GM12878 (cell line): ENCODE measurements at regions not wholly inside any gene's neighbourhood (a gene's known extent, or its start where the extent isn't known, plus 50 kb on each side); places are given as distances from the start of the nearest gene placed in this dataset.

Source experiments
- ATAC-seq: fragments of 200-7000 bp; cut with Tn5 transposase; 3 replicates; pipeline ENCODE4 v1.9.1; 2020; ENCODE audit warnings: mild to moderate bottlenecking, moderate library complexity
- BruUV-seq: library from RNA; stranded (reverse); fragments of 400-500 nt; replicated peaks from 2 replicates; lab custom pipeline; 2021; lab: Mats Ljungman, UMichigan
- CTCF ChIA-PET: fragments of 300-600 bp; sonication (Branson Sonifier 250); formaldehyde crosslinking; extraction: SDS; loops from one replicate; lab custom pipeline; 2021; ENCODE audit warnings: inconsistent platforms; lab: Yijun Ruan, JAX
- POLR2A ChIA-PET: fragments of 350-600 bp; formaldehyde crosslinking; extraction: SDS; loops from one replicate; lab custom pipeline; 2021; ENCODE audit warnings: inconsistent platforms; lab: Charles Lee
- RAD21 ChIA-PET: fragments of 300-600 bp; sonication (Branson Sonifier 250); formaldehyde crosslinking; loops from one replicate; lab custom pipeline; 2023; ENCODE audit warnings: antibody characterized with exemption; ENCODE audit not compliant: unreplicated experiment; lab: Charles Lee
- SMC1A ChIA-PET: fragments of 300-600 bp; sonication (Branson Sonifier 250); formaldehyde crosslinking; loops from one replicate; lab custom pipeline; 2023; ENCODE audit not compliant: unreplicated experiment, uncharacterized antibody; lab: Charles Lee
- DNase-seq: peaks from one replicate; pipeline ENCODE4 v3.0.0-alpha.2; 2011; ENCODE audit warnings: low read depth, low spot score
- FAIRE-seq: peaks from 3 replicates; lab custom pipeline; 2011; peaks lifted over from hg19 to GRCh38; lab: Jason Lieb, UNC
- H2AFZ ChIP-seq: 2 replicates; pipeline ENCODE4 v1.6.0; 2011; ENCODE audit warnings: low read depth, low read length, control low read depth; ENCODE audit not compliant: control insufficient read depth
- H3K27ac ChIP-seq: 2 replicates; pipeline ENCODE4 v1.5.1; 2011; ENCODE audit warnings: control low read depth; ENCODE audit not compliant: control insufficient read depth, insufficient read depth
- H3K27me3 ChIP-seq, 2 experiments: replicated peaks in 1 of 2; 2 replicates each; pipeline versions ENCODE4 v1.6.0 to v1.6.1; 2011; ENCODE audit warnings: low read length in 1 of 2; ENCODE audit not compliant: control insufficient read depth in 2 of 2, insufficient read depth in 2 of 2
- H3K36me3 ChIP-seq, 2 experiments: 2 replicates each; pipeline ENCODE4 v1.5.1; 2011; ENCODE audit warnings: low read length in 1 of 2; ENCODE audit not compliant: control insufficient read depth in 2 of 2, insufficient read depth in 2 of 2
- H3K4me1 ChIP-seq: 2 replicates; pipeline ENCODE4 v1.6.1; 2011; ENCODE audit warnings: mild to moderate bottlenecking, low read length, moderate library complexity, mixed read lengths; ENCODE audit not compliant: control insufficient read depth, insufficient read depth
- H3K4me2 ChIP-seq: 2 replicates; pipeline ENCODE4 v1.6.0; 2011; ENCODE audit warnings: control low read depth; ENCODE audit not compliant: control insufficient read depth, insufficient read depth
- H3K4me3 ChIP-seq: fragments of 200-600 bp; sonication (generic); 2 replicates; pipeline ENCODE4 v1.5.1; 2016
- H3K79me2 ChIP-seq: 2 replicates; pipeline ENCODE4 v1.6.0; 2011; ENCODE audit warnings: low read length; ENCODE audit not compliant: control insufficient read depth, insufficient read depth
- H3K9ac ChIP-seq: 2 replicates; pipeline ENCODE4 v1.8.0; 2011; ENCODE audit warnings: low read length, control low read depth, mixed read lengths; ENCODE audit not compliant: control insufficient read depth, insufficient read depth
- H3K9me3 ChIP-seq: replicated peaks from 3 replicates; pipeline ENCODE4 v1.5.1; 2011; ENCODE audit warnings: mild to moderate bottlenecking, low read length; ENCODE audit not compliant: control insufficient read depth, insufficient read depth
- H4K20me1 ChIP-seq: 2 replicates; pipeline ENCODE4 v1.6.0; 2011; ENCODE audit not compliant: control insufficient read depth, insufficient read depth
- EZH2 ChIP-seq: IDR thresholded peaks from 2 replicates; pipeline ENCODE4 v1.6.1; 2012; ENCODE audit warnings: low read depth, mild to moderate bottlenecking, control low read depth, inconsistent platforms, low read length, borderline replicate concordance; ENCODE audit not compliant: control insufficient read depth
- GATAD2B ChIP-seq: fragments of 450-650 bp; conservative IDR thresholded peaks from 2 replicates; pipeline ENCODE4 v1.6.1; 2017; ENCODE audit warnings: low read depth, mild to moderate bottlenecking, moderate library complexity
- LARP7 ChIP-seq: fragments of 450-650 bp; IDR thresholded peaks from 2 replicates; pipeline ENCODE4 v1.6.1; 2017; ENCODE audit warnings: mild to moderate bottlenecking
- MTA3 ChIP-seq: IDR thresholded peaks from 2 replicates; pipeline ENCODE4 v1.6.1; 2012; ENCODE audit warnings: low read length, inconsistent platforms, borderline replicate concordance
- MYB ChIP-seq: fragments of 150-350 bp; IDR thresholded peaks from 2 replicates; pipeline ENCODE4 v1.6.1; 2014; ENCODE audit warnings: mild to moderate bottlenecking, low read depth, low read length, borderline replicate concordance
- NFIC ChIP-seq: IDR thresholded peaks from 2 replicates; pipeline ENCODE4 v1.6.1; 2012; ENCODE audit warnings: low read depth, mild to moderate bottlenecking, inconsistent platforms, low read length, moderate library complexity
- RFX5 ChIP-seq: IDR thresholded peaks from 2 replicates; pipeline ENCODE4 v1.6.1; 2011; ENCODE audit warnings: low read depth, low read length, improper control_type of control experiment
- SP1 ChIP-seq: IDR thresholded peaks from one replicate; pipeline ENCODE4 v1.6.1; 2011; ENCODE audit warnings: low read depth, low read length
- YY1 ChIP-seq: IDR thresholded peaks from 2 replicates; pipeline ENCODE4 v1.6.1; 2011; ENCODE audit warnings: low read depth, mild to moderate bottlenecking, low read length
- ZNF24 ChIP-seq: fragments of 450-650 bp; IDR thresholded peaks from 2 replicates; pipeline ENCODE4 v1.6.1; 2017; ENCODE audit warnings: antibody characterized with exemption, mild to moderate bottlenecking
- ZNF274 ChIP-seq: IDR thresholded peaks from one replicate; pipeline ENCODE4 v1.8.0; 2011; ENCODE audit not compliant: insufficient read length, insufficient read depth
- ZSCAN29 ChIP-seq: fragments of 450-650 bp; IDR thresholded peaks from 2 replicates; pipeline ENCODE4 v1.6.1; 2017; ENCODE audit warnings: mild to moderate bottlenecking, moderate library complexity
- WGBS: methylation state at CpG from one replicate; pipeline ENCODE4 v1.1.6; 2016; ENCODE audit warnings: low lambda C conversion rate; ENCODE audit not compliant: insufficient replicate concordance, insufficient coverage; ENCODE audit errors: missing lambda C conversion rate; 5-methylcytosine and 5-hydroxymethylcytosine counted together
- in situ Hi-C: fragments of 300-500 bp; cut with MboI; formaldehyde crosslinking; loops from 9 replicates; pipeline ENCODE4 v1.14.3; 2018; ENCODE audit warnings: mixed read lengths
- intact Hi-C: fragments of 100-400 bp; cut with micrococcal nuclease; formaldehyde crosslinking; loops from one replicate; pipeline ENCODE4 v1.14.2; 2022; ENCODE audit not compliant: unreplicated experiment
- TF ChIP-seq, protein P1 (sequence below): fragments of 450-650 bp; IDR thresholded peaks from 2 replicates; pipeline ENCODE4 v1.6.1; 2017; ENCODE audit warnings: mild to moderate bottlenecking, moderate library complexity
- TF ChIP-seq, protein P2 (sequence below): fragments of 450-650 bp; IDR thresholded peaks from 2 replicates; pipeline ENCODE4 v1.6.1; 2017; ENCODE audit warnings: mild to moderate bottlenecking, low read depth, inconsistent platforms; ENCODE audit not compliant: poor library complexity, severe bottlenecking

DNA sequence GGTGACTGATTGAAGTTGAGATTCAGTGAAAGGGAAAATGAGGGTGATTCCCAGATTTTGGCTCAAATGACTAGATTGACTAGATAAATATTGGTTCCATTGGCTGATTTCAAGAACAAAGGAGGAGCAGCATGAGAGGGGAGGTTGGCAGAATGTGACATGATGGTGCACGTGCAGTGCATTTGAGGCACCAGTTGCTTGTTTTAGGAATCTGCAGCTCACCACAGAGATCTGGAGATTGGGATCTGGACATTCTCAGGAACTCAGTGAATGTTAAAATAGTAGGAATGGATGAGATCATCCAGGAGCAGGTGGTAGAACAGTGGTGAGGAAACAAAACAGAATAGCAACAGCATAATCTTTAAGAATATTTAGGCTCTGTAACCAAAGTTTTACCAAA, 496.3 kb downstream of the DHX35 start:
- H3K4me1 ChIP-seq, result no peaks in the 10 kb centered on the region
- intact Hi-C loops (no loop called here), in situ Hi-C loops (no loop called here)
- no peak overlapping the region for H3K4me2 ChIP-seq
- no peak for FAIRE-seq
- no peaks in the 10 kb centered on the region for H3K27me3 ChIP-seq
- no peak overlapping the region for H3K9ac ChIP-seq
- no peaks in the 10 kb centered on the region for H3K79me2 ChIP-seq
- H3K27ac ChIP-seq, result no peak overlapping the region
- H3K36me3 ChIP-seq, result no peaks in the 10 kb centered on the region
- ChIA-PET SMC1A (no interaction called here), POLR2A (no interaction called here), RAD21 (no interaction called here), CTCF (interaction anchor here (1.4 kb wide), 1 partner anchor 16 kb away, joined by 3 read pairs; no protein-coding TSS in a partner anchor)
- no peaks in the 10 kb centered on the region for H4K20me1 ChIP-seq
- no peak overlapping the region for H2AFZ ChIP-seq
- WGBS, result 30% methylated on average over 1 of the region's 1 CpG
- no peaks in the 10 kb centered on the region for H3K9me3 ChIP-seq
- no peak for DNase-seq
- TF ChIP-seq ZNF24 (no peak), EZH2 (no peak), MYB (no peak), SP1 (no peak), LARP7 (no peak)
- ATAC-seq, result no peak
- no TSS peak for BruUV-seq
- no peak overlapping the region for H3K4me3 ChIP-seq

DNA sequence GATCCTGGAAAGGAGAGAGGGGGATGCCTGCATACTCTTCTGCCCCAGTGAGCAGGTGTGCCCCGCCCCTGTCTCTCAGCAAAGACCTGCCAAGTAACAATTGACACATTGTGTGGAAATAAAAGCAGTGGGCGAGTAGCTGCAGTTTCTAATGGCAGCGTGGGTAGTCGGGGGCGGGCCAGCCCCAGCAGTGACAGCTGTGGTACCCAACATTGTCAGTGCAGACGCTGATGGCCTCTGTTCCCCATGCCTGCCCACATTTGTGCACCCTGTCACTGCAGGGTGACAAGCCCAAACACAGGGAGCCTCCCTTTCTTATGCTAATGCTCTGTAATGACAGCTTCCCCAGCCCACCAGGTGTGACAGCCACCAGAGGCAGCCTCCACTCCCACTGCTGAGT, 491.7 kb downstream of the DHX35 start:
- peak; percentile 48 for ATAC-seq
- ChIA-PET RAD21 (no interaction called here), CTCF (no interaction called here), POLR2A (no interaction called here), SMC1A (interaction anchor here (1.1 kb wide), 1 partner anchor 125 kb away, joined by 3 read pairs; no protein-coding TSS in a partner anchor)
- in situ Hi-C loops, result no loop called here
- Histone ChIP-seq H3K27ac (no peak overlapping the region), H3K4me2 (no peak overlapping the region), H3K9ac (no peak overlapping the region), H3K9me3 (no peaks in the 10 kb centered on the region), H2AFZ (no peak overlapping the region), H3K36me3 (no peaks in the 10 kb centered on the region), H3K4me3 (no peak overlapping the region), H3K4me1 (no peaks in the 10 kb centered on the region), H4K20me1 (no peaks in the 10 kb centered on the region), H3K27me3 (no peaks in the 10 kb centered on the region), H3K79me2 (no peaks in the 10 kb centered on the region)
- no peak for DNase-seq
- intact Hi-C loops, result no loop called here
- no TSS peak for BruUV-seq
- WGBS, result 20% methylated on average over 6 of the region's 6 CpGs
- no peak for FAIRE-seq
- TF ChIP-seq ZSCAN29 (no peak), ZNF274 (no peak), YY1 (no peak), NFIC (no peak), GATAD2B (0 out of 2 replicates have a peak, but pooled peaks have one; percentile 38), MTA3 (no peak), RFX5 (peak; percentile 87)
- TF ChIP-seq, protein P1, sequence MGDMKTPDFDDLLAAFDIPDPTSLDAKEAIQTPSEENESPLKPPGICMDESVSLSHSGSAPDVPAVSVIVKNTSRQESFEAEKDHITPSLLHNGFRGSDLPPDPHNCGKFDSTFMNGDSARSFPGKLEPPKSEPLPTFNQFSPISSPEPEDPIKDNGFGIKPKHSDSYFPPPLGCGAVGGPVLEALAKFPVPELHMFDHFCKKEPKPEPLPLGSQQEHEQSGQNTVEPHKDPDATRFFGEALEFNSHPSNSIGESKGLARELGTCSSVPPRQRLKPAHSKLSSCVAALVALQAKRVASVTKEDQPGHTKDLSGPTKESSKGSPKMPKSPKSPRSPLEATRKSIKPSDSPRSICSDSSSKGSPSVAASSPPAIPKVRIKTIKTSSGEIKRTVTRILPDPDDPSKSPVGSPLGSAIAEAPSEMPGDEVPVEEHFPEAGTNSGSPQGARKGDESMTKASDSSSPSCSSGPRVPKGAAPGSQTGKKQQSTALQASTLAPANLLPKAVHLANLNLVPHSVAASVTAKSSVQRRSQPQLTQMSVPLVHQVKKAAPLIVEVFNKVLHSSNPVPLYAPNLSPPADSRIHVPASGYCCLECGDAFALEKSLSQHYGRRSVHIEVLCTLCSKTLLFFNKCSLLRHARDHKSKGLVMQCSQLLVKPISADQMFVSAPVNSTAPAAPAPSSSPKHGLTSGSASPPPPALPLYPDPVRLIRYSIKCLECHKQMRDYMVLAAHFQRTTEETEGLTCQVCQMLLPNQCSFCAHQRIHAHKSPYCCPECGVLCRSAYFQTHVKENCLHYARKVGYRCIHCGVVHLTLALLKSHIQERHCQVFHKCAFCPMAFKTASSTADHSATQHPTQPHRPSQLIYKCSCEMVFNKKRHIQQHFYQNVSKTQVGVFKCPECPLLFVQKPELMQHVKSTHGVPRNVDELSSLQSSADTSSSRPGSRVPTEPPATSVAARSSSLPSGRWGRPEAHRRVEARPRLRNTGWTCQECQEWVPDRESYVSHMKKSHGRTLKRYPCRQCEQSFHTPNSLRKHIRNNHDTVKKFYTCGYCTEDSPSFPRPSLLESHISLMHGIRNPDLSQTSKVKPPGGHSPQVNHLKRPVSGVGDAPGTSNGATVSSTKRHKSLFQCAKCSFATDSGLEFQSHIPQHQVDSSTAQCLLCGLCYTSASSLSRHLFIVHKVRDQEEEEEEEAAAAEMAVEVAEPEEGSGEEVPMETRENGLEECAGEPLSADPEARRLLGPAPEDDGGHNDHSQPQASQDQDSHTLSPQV, result no peak
- TF ChIP-seq, protein P2, sequence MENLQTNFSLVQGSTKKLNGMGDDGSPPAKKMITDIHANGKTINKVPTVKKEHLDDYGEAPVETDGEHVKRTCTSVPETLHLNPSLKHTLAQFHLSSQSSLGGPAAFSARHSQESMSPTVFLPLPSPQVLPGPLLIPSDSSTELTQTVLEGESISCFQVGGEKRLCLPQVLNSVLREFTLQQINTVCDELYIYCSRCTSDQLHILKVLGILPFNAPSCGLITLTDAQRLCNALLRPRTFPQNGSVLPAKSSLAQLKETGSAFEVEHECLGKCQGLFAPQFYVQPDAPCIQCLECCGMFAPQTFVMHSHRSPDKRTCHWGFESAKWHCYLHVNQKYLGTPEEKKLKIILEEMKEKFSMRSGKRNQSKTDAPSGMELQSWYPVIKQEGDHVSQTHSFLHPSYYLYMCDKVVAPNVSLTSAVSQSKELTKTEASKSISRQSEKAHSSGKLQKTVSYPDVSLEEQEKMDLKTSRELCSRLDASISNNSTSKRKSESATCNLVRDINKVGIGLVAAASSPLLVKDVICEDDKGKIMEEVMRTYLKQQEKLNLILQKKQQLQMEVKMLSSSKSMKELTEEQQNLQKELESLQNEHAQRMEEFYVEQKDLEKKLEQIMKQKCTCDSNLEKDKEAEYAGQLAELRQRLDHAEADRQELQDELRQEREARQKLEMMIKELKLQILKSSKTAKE, result no peak
